IMR-90 (cell line): ENCODE measurements at regions not wholly inside any gene's neighbourhood (a gene's known extent, or its start where the extent isn't known, plus 50 kb on each side); places are given as distances from the start of the nearest gene placed in this dataset.

Experiments
- ATAC-seq: fragments of 200-7000 bp; cut with Tn5 transposase; 2 replicates; pipeline ENCODE4 v1.9.1; 2020; ENCODE audit warnings: low read depth, mild to moderate bottlenecking, moderate library complexity
- BruUV-seq: library from RNA; stranded (reverse); fragments of 400-500 nt; replicated peaks from 2 replicates; lab custom pipeline; 2021; lab: Mats Ljungman, UMichigan
- CTCF ChIA-PET: fragments of 300-600 bp; formaldehyde crosslinking; extraction: SDS; loops from one replicate; lab custom pipeline; 2021; ENCODE audit warnings: antibody characterized with exemption; lab: Yijun Ruan, JAX
- POLR2A ChIA-PET: fragments of 300-600 bp; sonication (Branson Sonifier 250); formaldehyde crosslinking; loops from one replicate; lab custom pipeline; 2022; ENCODE audit warnings: antibody characterized with exemption; ENCODE audit not compliant: unreplicated experiment; lab: Charles Lee
- DNase-seq: peaks from one replicate; pipeline ENCODE4 v3.0.0; 2013
- H2AFZ ChIP-seq: replicated peaks from 2 replicates; pipeline ENCODE3; 2013; ENCODE audit warnings: low read length, mild to moderate bottlenecking; ENCODE audit not compliant: poor library complexity
- H2AK5ac ChIP-seq: 2 replicates; pipeline ENCODE4 v1.6.1; 2013; ENCODE audit warnings: low read depth, low read length, inconsistent platforms
- H2AK9ac ChIP-seq: replicated peaks from 2 replicates; pipeline ENCODE3; 2013; ENCODE audit warnings: mild to moderate bottlenecking, low read depth, low read length, moderate library complexity; ENCODE audit not compliant: poor library complexity
- H2BK120ac ChIP-seq: 2 replicates; pipeline ENCODE4 v1.6.1; 2013; ENCODE audit warnings: low read depth, low read length, inconsistent platforms
- H2BK15ac ChIP-seq: 3 replicates; pipeline ENCODE4 v1.6.1; 2013; ENCODE audit warnings: low read depth, low read length, inconsistent platforms
- H2BK20ac ChIP-seq: 2 replicates; pipeline ENCODE4 v1.6.1; 2013; ENCODE audit warnings: low read depth, mild to moderate bottlenecking, inconsistent platforms, low read length, moderate library complexity
- H2BK5ac ChIP-seq: 2 replicates; pipeline ENCODE4 v1.6.1; 2013; ENCODE audit warnings: mild to moderate bottlenecking, low read depth, low read length, inconsistent platforms; ENCODE audit not compliant: poor library complexity, severe bottlenecking
- H3K14ac ChIP-seq: replicated peaks from 2 replicates; pipeline ENCODE4 v1.6.1; 2013; ENCODE audit warnings: low read depth, low read length, inconsistent platforms
- H3K18ac ChIP-seq: 2 replicates; pipeline ENCODE4 v1.6.1; 2013; ENCODE audit warnings: low read depth, low read length, control low read depth
- H3K23ac ChIP-seq: 2 replicates; pipeline ENCODE4 v1.6.1; 2013; ENCODE audit warnings: low read depth, low read length, inconsistent platforms
- H3K27ac ChIP-seq: 2 replicates; pipeline ENCODE4 v1.5.1; 2013; ENCODE audit warnings: mild to moderate bottlenecking, control low read depth, low read length; ENCODE audit not compliant: insufficient read depth
- H3K27me3 ChIP-seq: 2 replicates; pipeline ENCODE4 v1.6.1; 2013; ENCODE audit warnings: low read length; ENCODE audit not compliant: control insufficient read depth, insufficient read depth
- H3K36me3 ChIP-seq: 2 replicates; pipeline ENCODE4 v1.6.1; 2013; ENCODE audit warnings: low read length, mixed read lengths; ENCODE audit not compliant: control insufficient read depth, insufficient read depth
- H3K4ac ChIP-seq: 2 replicates; pipeline ENCODE4 v1.6.1; 2013; ENCODE audit warnings: low read depth, low read length, inconsistent platforms
- H3K4me1 ChIP-seq: 2 replicates; pipeline ENCODE4 v1.6.1; 2013; ENCODE audit warnings: low read length, mixed read lengths; ENCODE audit not compliant: control insufficient read depth, insufficient read depth
- H3K4me2 ChIP-seq: 2 replicates; pipeline ENCODE4 v1.6.1; 2013; ENCODE audit warnings: low read depth, mild to moderate bottlenecking, control low read depth, low read length, moderate library complexity
- H3K4me3 ChIP-seq: 2 replicates; pipeline ENCODE4 v1.5.1; 2013; ENCODE audit warnings: low read depth, mild to moderate bottlenecking, control low read depth, low read length, moderate library complexity; ENCODE audit not compliant: insufficient read depth
- H3K56ac ChIP-seq: 2 replicates; pipeline ENCODE4 v1.6.1; 2013; ENCODE audit warnings: low read length, inconsistent platforms; ENCODE audit not compliant: insufficient read depth; ENCODE audit errors: extremely low read depth
- H3K79me1 ChIP-seq, 2 experiments: 2 replicates each; pipeline ENCODE4 v1.6.1; 2013; ENCODE audit warnings: low read length in 2 of 2, inconsistent platforms in 1 of 2, low read depth in 1 of 2
- H3K9ac ChIP-seq: 2 replicates; pipeline ENCODE4 v1.6.1; 2013; ENCODE audit warnings: low read depth, low read length, control low read depth
- H3K9me1 ChIP-seq: 2 replicates; pipeline ENCODE4 v1.6.1; 2013; ENCODE audit warnings: low read length, inconsistent platforms; ENCODE audit not compliant: insufficient read depth
- H3K9me3 ChIP-seq: 2 replicates; pipeline ENCODE4 v1.6.1; 2013; ENCODE audit warnings: low read length; ENCODE audit not compliant: control insufficient read depth, insufficient read depth
- H4K20me1 ChIP-seq: 2 replicates; pipeline ENCODE4 v1.6.1; 2013; ENCODE audit warnings: low read length, inconsistent platforms; ENCODE audit not compliant: insufficient read depth
- H4K5ac ChIP-seq: 2 replicates; pipeline ENCODE4 v1.6.1; 2013; ENCODE audit warnings: mild to moderate bottlenecking, low read depth, low read length, control low read depth
- H4K8ac ChIP-seq, 2 experiments: 2 replicates each; pipeline ENCODE4 v1.6.1; 2013; ENCODE audit warnings: low read depth in 2 of 2, low read length in 2 of 2, control low read depth in 1 of 2, inconsistent platforms in 1 of 2
- H4K91ac ChIP-seq: 2 replicates; pipeline ENCODE4 v1.6.1; 2013; ENCODE audit warnings: low read depth, low read length, inconsistent platforms; ENCODE audit not compliant: insufficient read depth
- BHLHE40 ChIP-seq: fragments of 150-350 bp; IDR thresholded peaks from 2 replicates; pipeline ENCODE4 v1.6.1; 2016; ENCODE audit warnings: mild to moderate bottlenecking, low read depth, low read length
- CEBPB ChIP-seq: IDR thresholded peaks from 2 replicates; pipeline ENCODE4 v1.6.1; 2012; ENCODE audit warnings: low read depth, low read length, improper control_type of control experiment
- ELK1 ChIP-seq: fragments of 150-350 bp; IDR thresholded peaks from 2 replicates; pipeline ENCODE4 v1.6.1; 2016; ENCODE audit warnings: low read depth, mild to moderate bottlenecking, low read length, moderate library complexity, borderline replicate concordance
- FOS ChIP-seq: fragments of 150-350 bp; IDR thresholded peaks from 2 replicates; pipeline ENCODE4 v1.6.1; 2016; ENCODE audit warnings: low read depth, low read length
- MAFK ChIP-seq: IDR thresholded peaks from 2 replicates; pipeline ENCODE4 v1.6.1; 2012; ENCODE audit warnings: low read depth, low read length, improper control_type of control experiment
- MAZ ChIP-seq: IDR thresholded peaks from 2 replicates; pipeline ENCODE4 v1.6.1; 2012; ENCODE audit warnings: low read depth, mild to moderate bottlenecking, low read length, improper control_type of control experiment, moderate library complexity, borderline replicate concordance
- NFE2L2 ChIP-seq: fragments of 150-350 bp; IDR thresholded peaks from 2 replicates; pipeline ENCODE4 v1.6.1; 2016; ENCODE audit warnings: low read depth, mild to moderate bottlenecking, low read length
- RAD21 ChIP-seq: IDR thresholded peaks from 2 replicates; pipeline ENCODE4 v1.6.1; 2012; ENCODE audit warnings: low read length, improper control_type of control experiment
- RCOR1 ChIP-seq: IDR thresholded peaks from 2 replicates; pipeline ENCODE4 v1.6.1; 2012; ENCODE audit warnings: mild to moderate bottlenecking, low read length, improper control_type of control experiment; ENCODE audit not compliant: insufficient replicate concordance
- USF2 ChIP-seq: fragments of 150-350 bp; IDR thresholded peaks from 2 replicates; pipeline ENCODE4 v1.6.1; 2017; ENCODE audit warnings: mild to moderate bottlenecking, antibody characterized with exemption, low read length, low read depth
- WGBS, 2 experiments: methylation state at CpG; one replicate each; pipeline versions ENCODE4 v1.1.5 to v1.1.7; 2013; ENCODE audit warnings: missing lambda C conversion rate in 2 of 2; ENCODE audit not compliant: insufficient read length in 1 of 2; ENCODE audit errors: extremely low coverage in 2 of 2; 5-methylcytosine and 5-hydroxymethylcytosine counted together
- dilution Hi-C: fragments of 300-500 bp; cut with HindIII; formaldehyde crosslinking; loops from one replicate; pipeline ENCODE4 v1.14.3; 2018; ENCODE audit warnings: low sequenced_read_pairs; ENCODE audit not compliant: unreplicated experiment
- in situ Hi-C: fragments of 300-500 bp; cut with MboI; formaldehyde crosslinking; loops from 3 replicates; pipeline ENCODE4 v1.14.3; 2019; ENCODE audit warnings: low sequenced_read_pairs, inconsistent platforms, mixed read lengths
- intact Hi-C: fragments of 100-400 bp; cut with micrococcal nuclease; formaldehyde crosslinking; loops from 2 replicates; pipeline ENCODE4 v1.10.0; 2022

- H2BK5ac ChIP-seq: no peak overlapping the region
- DNase-seq (peak; percentile 30), ATAC-seq (no peak)
- H4K8ac ChIP-seq: no peak overlapping the region
- H3K9ac ChIP-seq: no peak overlapping the region
- H2AK5ac ChIP-seq: no peak overlapping the region
- H2BK15ac ChIP-seq: peak overlapping the region; percentile 78; the same call in 2 of the 3 replicates
- H3K36me3 ChIP-seq: no peaks in the 10 kb centered on the region
- H3K56ac ChIP-seq: no peak overlapping the region
- no peak overlapping the region for H4K91ac ChIP-seq
- H3K4me1 ChIP-seq: peaks cover 18% of the 10 kb centered on the region
- no peak overlapping the region for H3K23ac ChIP-seq
- ChIA-PET CTCF (no interaction called here), POLR2A (no interaction called here)
- no peak overlapping the region for H4K5ac ChIP-seq
- H3K27me3 ChIP-seq: peaks cover 13% of the 10 kb centered on the region; the same call in 1 of the 2 replicates
- H3K4me3 ChIP-seq: no peak overlapping the region
- 0 out of 2 replicates have a peak overlapping the region, but pooled peaks have one; percentile 59 for H3K4ac ChIP-seq
- dilution Hi-C loops: no loop called here
- no peak overlapping the region for H3K27ac ChIP-seq
- no peaks in the 10 kb centered on the region; the same call in 1 of the 2 replicates for H3K9me3 ChIP-seq
- no peaks in the 10 kb centered on the region for H4K20me1 ChIP-seq
- H3K79me1 ChIP-seq: no peaks in the 10 kb centered on the region
- no TSS peak for BruUV-seq
- 71% methylated on average over 3 of the region's 6 CpGs; no CpG with 5 or more reads in 1 of the 2 experiments for WGBS, 2 experiments
- H3K4me2 ChIP-seq: no peak overlapping the region
- no peak overlapping the region for H2AK9ac ChIP-seq
- no peak overlapping the region for H2AFZ ChIP-seq
- no peak overlapping the region for H3K18ac ChIP-seq
- H2BK20ac ChIP-seq: 0 out of 2 replicates have a peak overlapping the region, but pooled peaks have one; percentile 0
- intact Hi-C loops: no loop called here
- no peak overlapping the region for H2BK120ac ChIP-seq
- TF ChIP-seq USF2: no peak
- no peak for TF ChIP-seq BHLHE40
- TF ChIP-seq FOS: no peak
- TF ChIP-seq CEBPB: no peak
- TF ChIP-seq MAZ: no peak
- no peak for TF ChIP-seq MAFK
- no peak for TF ChIP-seq ELK1
- no peak for TF ChIP-seq RCOR1
- no peak for TF ChIP-seq NFE2L2
- TF ChIP-seq RAD21: no peak
- H3K14ac ChIP-seq: no peak overlapping the region; the same call in 1 of the 2 replicates
- H3K9me1 ChIP-seq: peaks cover 11% of the 10 kb centered on the region; the same call in 1 of the 2 replicates
- in situ Hi-C loops: no loop called here
These were observed 105.2 kb downstream of the C16orf95 start for GRCh38 chr16:87212026-87212425.
